Neural cell (in vitro differentiated cells): ENCODE measurements at regions not wholly inside any gene's neighbourhood (a gene's known extent, or its start where the extent isn't known, plus 50 kb on each side); places are given as distances from the start of the nearest gene placed in this dataset.

Experiments
- H2AFZ ChIP-seq: fragments of 200-600, 300-800 bp; sonication (generic), shearing (Covaris generic); 2 replicates; pipeline ENCODE4 v1.6.0; 2014; ENCODE audit warnings: low read depth, mild to moderate bottlenecking, antibody characterized with exemption, low read length, moderate library complexity
- H3F3A ChIP-seq: fragments of 200-600 bp; shearing (Covaris generic); 2 replicates; pipeline ENCODE4 v1.6.1; 2016; ENCODE audit warnings: mild to moderate bottlenecking, moderate library complexity, mixed read lengths, antibody characterized with exemption, low read length; ENCODE audit not compliant: insufficient read depth, poor library complexity, severe bottlenecking
- H3K27ac ChIP-seq: fragments of 200-600, 300-800 bp; sonication (generic), shearing (Covaris generic); 2 replicates; pipeline ENCODE4 v1.5.1; 2014; ENCODE audit warnings: mild to moderate bottlenecking, low read length, moderate library complexity
- H3K27me3 ChIP-seq: fragments of 300-800, 200-600 bp; sonication (generic), shearing (Covaris generic); 2 replicates; pipeline ENCODE4 v1.6.0; 2014; ENCODE audit warnings: mild to moderate bottlenecking, low read depth, low read length, moderate library complexity; ENCODE audit not compliant: insufficient read depth
- H3K36me3 ChIP-seq: fragments of 300-800, 200-600 bp; sonication (generic), shearing (Covaris generic); 2 replicates; pipeline ENCODE4 v1.5.1; 2014; ENCODE audit warnings: mild to moderate bottlenecking, antibody characterized with exemption, low read length, moderate library complexity; ENCODE audit not compliant: insufficient read depth
- H3K4me2 ChIP-seq: fragments of 300-800, 200-600 bp; sonication (generic), shearing (Covaris generic); 2 replicates; pipeline ENCODE4 v1.6.0; 2014; ENCODE audit warnings: mild to moderate bottlenecking, low read length
- H3K4me3 ChIP-seq: fragments of 300-800, 200-600 bp; sonication (generic), shearing (Covaris generic); 2 replicates; pipeline ENCODE4 v1.5.1; 2014; ENCODE audit warnings: mild to moderate bottlenecking, low read length, moderate library complexity
- H3K79me2 ChIP-seq: fragments of 200-600 bp; shearing (Covaris generic); replicated peaks from 2 replicates; pipeline ENCODE4 v1.6.0; 2014; ENCODE audit warnings: mild to moderate bottlenecking, low read length, moderate library complexity; ENCODE audit not compliant: insufficient read depth
- H3K9ac ChIP-seq: fragments of 300-800, 200-600 bp; sonication (generic), shearing (Covaris generic); 2 replicates; pipeline ENCODE4 v1.6.1; 2016; ENCODE audit warnings: mild to moderate bottlenecking, low read length, mixed read lengths
- H3K9me2 ChIP-seq: fragments of 200-600 bp; shearing (Covaris generic); 2 replicates; pipeline ENCODE4 v1.6.1; 2016; ENCODE audit warnings: mild to moderate bottlenecking, low read length, mixed read lengths; ENCODE audit not compliant: insufficient read depth
- H3K9me3 ChIP-seq: fragments of 200-600, 300-800 bp; sonication (generic), shearing (Covaris generic); 2 replicates; pipeline ENCODE4 v1.6.1; 2016; ENCODE audit warnings: mild to moderate bottlenecking, mixed run types, low read length, moderate library complexity, mixed read lengths
- H4K20me1 ChIP-seq: fragments of 200-600 bp; shearing (Covaris generic); 2 replicates; pipeline ENCODE4 v1.6.1; 2016; ENCODE audit warnings: mild to moderate bottlenecking, mixed run types; ENCODE audit not compliant: insufficient read depth
- EP300 ChIP-seq: fragments of 450-650 bp; conservative IDR thresholded peaks from 2 replicates; pipeline ENCODE4 v1.6.1; 2014; ENCODE audit warnings: antibody characterized with exemption, mild to moderate bottlenecking, moderate library complexity; ENCODE audit not compliant: poor library complexity, severe bottlenecking
- EZH2 ChIP-seq: fragments of 200-600, 300-800 bp; shearing (Covaris generic), sonication (generic); IDR thresholded peaks from 2 replicates; pipeline ENCODE4 v1.6.1; 2014; ENCODE audit warnings: antibody characterized with exemption, low read length, borderline replicate concordance, mild to moderate bottlenecking; ENCODE audit not compliant: insufficient read depth, poor library complexity, severe bottlenecking
- MXI1 ChIP-seq: fragments of 450-650 bp; conservative IDR thresholded peaks from 2 replicates; pipeline ENCODE4 v1.6.1; 2014; ENCODE audit warnings: antibody characterized with exemption, mild to moderate bottlenecking; ENCODE audit not compliant: poor library complexity, severe bottlenecking
- POLR2AphosphoS5 ChIP-seq: IDR thresholded peaks from 2 replicates; pipeline ENCODE4 v1.6.1; 2012
- RAD21 ChIP-seq: fragments of 450-650 bp; conservative IDR thresholded peaks from 2 replicates; pipeline ENCODE4 v1.6.1; 2014; ENCODE audit warnings: antibody characterized with exemption, mild to moderate bottlenecking, moderate library complexity
- TAF1 ChIP-seq: IDR thresholded peaks from 2 replicates; pipeline ENCODE4 v1.6.1; 2012; ENCODE audit warnings: low read depth
- TF ChIP-seq, protein P1 (sequence below): IDR thresholded peaks from 2 replicates; pipeline ENCODE4 v1.6.1; 2012; ENCODE audit warnings: borderline replicate concordance
- TF ChIP-seq, protein P2 (sequence below): fragments of 450-650 bp; IDR thresholded peaks from 2 replicates; pipeline ENCODE4 v1.5.1; 2014; ENCODE audit warnings: antibody characterized with exemption, mild to moderate bottlenecking, moderate library complexity; ENCODE audit not compliant: poor library complexity, severe bottlenecking

- Histone ChIP-seq H3F3A (no peaks in the 10 kb centered on the region), H3K36me3 (no peaks in the 10 kb centered on the region), H2AFZ (no peak overlapping the region), H3K27me3 (no peaks in the 10 kb centered on the region), H3K4me3 (no peak overlapping the region), H3K27ac (no peak overlapping the region), H3K79me2 (no peaks in the 10 kb centered on the region), H3K9me2 (no peaks in the 10 kb centered on the region), H3K4me2 (no peak overlapping the region), H3K9me3 (no peaks in the 10 kb centered on the region), H3K9ac (no peak overlapping the region), H4K20me1 (no peaks in the 10 kb centered on the region)
- no peak for TF ChIP-seq EP300
- TF ChIP-seq TAF1, result no peak
- no peak for TF ChIP-seq EZH2
- TF ChIP-seq, protein P1, sequence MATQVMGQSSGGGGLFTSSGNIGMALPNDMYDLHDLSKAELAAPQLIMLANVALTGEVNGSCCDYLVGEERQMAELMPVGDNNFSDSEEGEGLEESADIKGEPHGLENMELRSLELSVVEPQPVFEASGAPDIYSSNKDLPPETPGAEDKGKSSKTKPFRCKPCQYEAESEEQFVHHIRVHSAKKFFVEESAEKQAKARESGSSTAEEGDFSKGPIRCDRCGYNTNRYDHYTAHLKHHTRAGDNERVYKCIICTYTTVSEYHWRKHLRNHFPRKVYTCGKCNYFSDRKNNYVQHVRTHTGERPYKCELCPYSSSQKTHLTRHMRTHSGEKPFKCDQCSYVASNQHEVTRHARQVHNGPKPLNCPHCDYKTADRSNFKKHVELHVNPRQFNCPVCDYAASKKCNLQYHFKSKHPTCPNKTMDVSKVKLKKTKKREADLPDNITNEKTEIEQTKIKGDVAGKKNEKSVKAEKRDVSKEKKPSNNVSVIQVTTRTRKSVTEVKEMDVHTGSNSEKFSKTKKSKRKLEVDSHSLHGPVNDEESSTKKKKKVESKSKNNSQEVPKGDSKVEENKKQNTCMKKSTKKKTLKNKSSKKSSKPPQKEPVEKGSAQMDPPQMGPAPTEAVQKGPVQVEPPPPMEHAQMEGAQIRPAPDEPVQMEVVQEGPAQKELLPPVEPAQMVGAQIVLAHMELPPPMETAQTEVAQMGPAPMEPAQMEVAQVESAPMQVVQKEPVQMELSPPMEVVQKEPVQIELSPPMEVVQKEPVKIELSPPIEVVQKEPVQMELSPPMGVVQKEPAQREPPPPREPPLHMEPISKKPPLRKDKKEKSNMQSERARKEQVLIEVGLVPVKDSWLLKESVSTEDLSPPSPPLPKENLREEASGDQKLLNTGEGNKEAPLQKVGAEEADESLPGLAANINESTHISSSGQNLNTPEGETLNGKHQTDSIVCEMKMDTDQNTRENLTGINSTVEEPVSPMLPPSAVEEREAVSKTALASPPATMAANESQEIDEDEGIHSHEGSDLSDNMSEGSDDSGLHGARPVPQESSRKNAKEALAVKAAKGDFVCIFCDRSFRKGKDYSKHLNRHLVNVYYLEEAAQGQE, result no peak
- TF ChIP-seq POLR2AphosphoS5, result no peak
- TF ChIP-seq RAD21, result no peak
- TF ChIP-seq, protein P2, sequence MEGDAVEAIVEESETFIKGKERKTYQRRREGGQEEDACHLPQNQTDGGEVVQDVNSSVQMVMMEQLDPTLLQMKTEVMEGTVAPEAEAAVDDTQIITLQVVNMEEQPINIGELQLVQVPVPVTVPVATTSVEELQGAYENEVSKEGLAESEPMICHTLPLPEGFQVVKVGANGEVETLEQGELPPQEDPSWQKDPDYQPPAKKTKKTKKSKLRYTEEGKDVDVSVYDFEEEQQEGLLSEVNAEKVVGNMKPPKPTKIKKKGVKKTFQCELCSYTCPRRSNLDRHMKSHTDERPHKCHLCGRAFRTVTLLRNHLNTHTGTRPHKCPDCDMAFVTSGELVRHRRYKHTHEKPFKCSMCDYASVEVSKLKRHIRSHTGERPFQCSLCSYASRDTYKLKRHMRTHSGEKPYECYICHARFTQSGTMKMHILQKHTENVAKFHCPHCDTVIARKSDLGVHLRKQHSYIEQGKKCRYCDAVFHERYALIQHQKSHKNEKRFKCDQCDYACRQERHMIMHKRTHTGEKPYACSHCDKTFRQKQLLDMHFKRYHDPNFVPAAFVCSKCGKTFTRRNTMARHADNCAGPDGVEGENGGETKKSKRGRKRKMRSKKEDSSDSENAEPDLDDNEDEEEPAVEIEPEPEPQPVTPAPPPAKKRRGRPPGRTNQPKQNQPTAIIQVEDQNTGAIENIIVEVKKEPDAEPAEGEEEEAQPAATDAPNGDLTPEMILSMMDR, result no peak
Measured at GRCh38 chr22:49081926-49082325, 745.7 kb downstream of the BRD1 start.

DNA sequence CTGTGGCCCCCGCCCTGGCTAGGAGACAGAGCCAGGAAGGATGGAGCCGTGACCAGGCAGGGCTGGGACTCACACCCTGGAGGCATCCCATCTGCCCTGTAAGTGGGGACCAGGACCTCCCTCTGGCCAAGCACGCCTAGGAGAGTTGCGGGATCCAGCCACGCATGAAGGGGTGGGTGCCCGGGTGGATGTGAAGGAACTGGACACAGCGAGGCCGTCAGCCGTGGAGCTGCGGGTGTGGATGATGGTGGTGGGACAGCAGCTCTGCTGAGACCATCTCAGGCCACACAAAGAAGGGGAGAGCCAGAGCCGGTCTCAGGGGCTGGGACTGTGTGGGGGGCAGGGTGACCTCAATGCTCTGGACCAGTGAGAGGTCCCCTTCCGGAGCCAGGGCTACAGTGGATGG is 746.4 kb downstream of the BRD1 start:
- no peaks in the 10 kb centered on the region for H3K79me2 ChIP-seq

More for the DNA sequence above, 746.4 kb downstream of the BRD1 start:
- no peak overlapping the region for H2AFZ ChIP-seq
- no peaks in the 10 kb centered on the region for H4K20me1 ChIP-seq
- TF ChIP-seq TAF1, result no peak
- TF ChIP-seq MXI1, result no peak
- no peak for TF ChIP-seq RAD21
- TF ChIP-seq, protein P2, result no peak
- no peaks in the 10 kb centered on the region for H3K36me3 ChIP-seq
- H3K9me3 ChIP-seq, result no peaks in the 10 kb centered on the region
- H3K4me2 ChIP-seq, result no peak overlapping the region
- H3F3A ChIP-seq, result no peaks in the 10 kb centered on the region
- H3K4me3 ChIP-seq, result no peak overlapping the region
- H3K9me2 ChIP-seq, result no peaks in the 10 kb centered on the region
- H3K27ac ChIP-seq, result no peak overlapping the region
- no peak overlapping the region for H3K9ac ChIP-seq
- H3K27me3 ChIP-seq, result no peaks in the 10 kb centered on the region
